HepG2 (cell line): ENCODE measurements at regions not wholly inside any gene's neighbourhood (a gene's known extent, or its start where the extent isn't known, plus 50 kb on each side); places are given as distances from the start of the nearest gene placed in this dataset.
A peak's percentile ranks its signal among the peaks of the same experiment; 100 is the strongest.

Experiments used
- ATAC-seq: fragments of 200-7000 bp; cut with Tn5 transposase; 3 replicates; pipeline ENCODE4 v1.9.1; 2020; ENCODE audit warnings: mild to moderate bottlenecking, moderate library complexity
- BruUV-seq: library from RNA; stranded (reverse); fragments of 400-500 nt; replicated peaks from 2 replicates; lab custom pipeline; 2021; lab: Mats Ljungman, UMichigan
- CTCF ChIA-PET: fragments of 300-600 bp; formaldehyde crosslinking; extraction: SDS; loops from one replicate; lab custom pipeline; 2021; ENCODE audit warnings: low total read pairs, inconsistent platforms, low intra/inter-chr PET ratio; lab: Yijun Ruan, JAX
- POLR2A ChIA-PET: fragments of 350-600 bp; sonication (Branson Sonifier 250); formaldehyde crosslinking; loops from one replicate; lab custom pipeline; 2020; ENCODE audit warnings: antibody characterized with exemption, inconsistent platforms; lab: Yijun Ruan, JAX
- DNase-seq: peaks from one replicate; pipeline ENCODE4 v3.0.0-alpha.2; 2015; ENCODE audit warnings: low spot score
- FAIRE-seq: peaks from 3 replicates; lab custom pipeline; 2011; peaks lifted over from hg19 to GRCh38; lab: Jason Lieb, UNC
- H2AFZ ChIP-seq: one replicate; pipeline ENCODE4 v1.6.1; 2011; ENCODE audit warnings: low read length, inconsistent platforms
- H3K27ac ChIP-seq: fragments of 300-600 bp; 3 replicates; pipeline ENCODE4 v1.8.0; 2011; ENCODE audit warnings: mixed run types, mild to moderate bottlenecking, mixed read lengths, low read length, inconsistent platforms; ENCODE audit not compliant: insufficient read depth; ENCODE audit errors: extremely low read length
- H3K27me3 ChIP-seq, 2 experiments: fragments of 200-600 bp in 1 of 2; 2 replicates in 1 of 2; 3 replicates in 1 of 2; pipeline versions ENCODE4 v1.6.0 to v1.8.0; 2011; ENCODE audit warnings: low read length in 2 of 2, mild to moderate bottlenecking in 2 of 2, moderate library complexity in 2 of 2, inconsistent platforms in 1 of 2; ENCODE audit not compliant: insufficient read depth in 2 of 2, control insufficient read depth in 1 of 2
- H3K36me3 ChIP-seq, 2 experiments: fragments of 200-600 bp in 1 of 2; replicated peaks in 1 of 2; 2 replicates in 1 of 2; 3 replicates in 1 of 2; pipeline versions ENCODE4 v1.5.1 to v1.8.0; 2011; ENCODE audit warnings: low read length in 2 of 2, inconsistent platforms in 1 of 2; ENCODE audit not compliant: insufficient read depth in 2 of 2, control insufficient read depth in 1 of 2
- H3K4me1 ChIP-seq: 2 replicates; pipeline ENCODE4 v1.5.1; 2012; ENCODE audit warnings: low read length, inconsistent platforms; ENCODE audit not compliant: insufficient read depth
- H3K4me2 ChIP-seq: 2 replicates; pipeline ENCODE4 v1.6.0; 2011; ENCODE audit warnings: low read depth, low read length, inconsistent platforms
- H3K4me3 ChIP-seq, 3 experiments: fragments of 200-600 bp in 1 of 3; sonication (generic), shearing (Covaris generic) in 1 of 3; replicated peaks in 1 of 3; 2 replicates each; pipeline ENCODE4 v1.5.1; 2011 to 2016; ENCODE audit warnings: low read length in 3 of 3, inconsistent platforms in 2 of 3, low read depth in 2 of 3, mild to moderate bottlenecking in 2 of 3, control low read depth in 1 of 3, mixed read lengths in 1 of 3; ENCODE audit not compliant: insufficient read depth in 1 of 3
- H3K79me2 ChIP-seq: one replicate; pipeline ENCODE4 v1.6.1; 2011; ENCODE audit warnings: low read length, inconsistent platforms; ENCODE audit not compliant: insufficient read depth
- H3K9ac ChIP-seq: 2 replicates; pipeline ENCODE4 v1.6.0; 2011; ENCODE audit warnings: mild to moderate bottlenecking, low read depth, low read length, inconsistent platforms; ENCODE audit not compliant: insufficient read depth
- H3K9me3 ChIP-seq: 2 replicates; pipeline ENCODE4 v1.5.1; 2012; ENCODE audit warnings: mild to moderate bottlenecking, low read length
- H4K20me1 ChIP-seq: 2 replicates; pipeline ENCODE4 v1.6.0; 2011; ENCODE audit warnings: inconsistent platforms, mild to moderate bottlenecking, low read length, moderate library complexity; ENCODE audit not compliant: insufficient read depth
- CTCF ChIP-seq: sonication (generic); formaldehyde crosslinking; IDR thresholded peaks from 2 replicates; pipeline ENCODE4 v1.5.0; 2020; ENCODE audit warnings: mild to moderate bottlenecking, missing genetic modification reagents, moderate library complexity
- GABPA ChIP-seq, 2 experiments: IDR thresholded peaks; 2 replicates each; pipeline ENCODE4 v1.6.1; 2011 to 2016; ENCODE audit warnings: low read depth in 2 of 2, low read length in 1 of 2, missing biosample characterization in 1 of 2, missing genetic modification characterization in 1 of 2
- MAZ ChIP-seq, 2 experiments: sonication (generic) in 1 of 2; formaldehyde crosslinking in 1 of 2; IDR thresholded peaks; 2 replicates each; pipeline versions ENCODE4 v1.5.0 to v1.6.1; 2012 to 2020; ENCODE audit warnings: low read depth in 2 of 2, mild to moderate bottlenecking in 2 of 2, borderline replicate concordance in 1 of 2, improper control_type of control experiment in 1 of 2, low read length in 1 of 2, missing genetic modification reagents in 1 of 2, moderate library complexity in 1 of 2
- MBNL3 ChIP-seq: fragments of 250-450 bp; sonication (Bioruptor Pico); conservative IDR thresholded peaks from 2 replicates; pipeline ENCODE4 v1.8.0; 2022; ENCODE audit warnings: mild to moderate bottlenecking, inconsistent platforms
- STAG1 ChIP-seq: sonication (generic); formaldehyde crosslinking; IDR thresholded peaks from 2 replicates; pipeline ENCODE4 v1.4.0; 2020; ENCODE audit warnings: missing genetic modification reagents
- TOPORS ChIP-seq: sonication (generic); formaldehyde crosslinking; IDR thresholded peaks from 2 replicates; pipeline ENCODE4 v1.8.0; 2023; ENCODE audit warnings: mild to moderate bottlenecking, missing genetic modification reagents
- ZBTB39 ChIP-seq: sonication (generic); formaldehyde crosslinking; IDR thresholded peaks from 2 replicates; pipeline ENCODE4 v1.5.0; 2020; ENCODE audit warnings: missing genetic modification reagents
- WGBS: methylation state at CpG from one replicate; pipeline ENCODE4 v1.1.6; 2017; ENCODE audit warnings: low lambda C conversion rate; 5-methylcytosine and 5-hydroxymethylcytosine counted together
- in situ Hi-C: cut with HindIII; loops from 2 replicates; pipeline ENCODE4 v1.10.0; 2017; ENCODE audit warnings: low pct_unique_long_range_greater_than_20kb; ENCODE audit not compliant: extremely low pct_ligation_motif_present
- intact Hi-C: fragments of 100-400 bp; cut with micrococcal nuclease; formaldehyde crosslinking; loops from one replicate; pipeline ENCODE4 v1.10.0; 2022; ENCODE audit not compliant: unreplicated experiment
- TF ChIP-seq, protein P1 (sequence below): sonication (generic); formaldehyde crosslinking; IDR thresholded peaks from 2 replicates; pipeline ENCODE4 v1.4.0; 2020; ENCODE audit warnings: mild to moderate bottlenecking, missing genetic modification reagents

DNA sequence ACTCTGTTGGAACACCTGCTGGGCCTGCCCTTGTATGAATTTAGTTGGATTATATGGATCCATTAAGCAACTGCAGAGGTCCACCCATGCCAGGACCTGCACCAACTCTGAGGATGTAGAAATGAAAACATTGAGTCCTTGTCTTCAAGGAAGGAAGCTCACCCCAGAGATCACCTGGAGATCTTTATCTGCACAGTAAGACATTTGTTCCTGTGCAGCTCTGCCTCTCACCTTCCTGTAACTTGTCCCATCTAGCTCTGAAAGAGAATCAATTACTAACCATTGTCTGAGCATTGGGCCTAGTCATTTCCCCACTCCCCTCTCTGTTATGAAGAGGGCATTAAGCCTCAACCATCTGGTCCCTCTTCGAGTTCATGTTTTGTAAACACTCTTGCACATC is 105.2 kb upstream of the YWHAQ start (continued):
- TF ChIP-seq, protein P1, sequence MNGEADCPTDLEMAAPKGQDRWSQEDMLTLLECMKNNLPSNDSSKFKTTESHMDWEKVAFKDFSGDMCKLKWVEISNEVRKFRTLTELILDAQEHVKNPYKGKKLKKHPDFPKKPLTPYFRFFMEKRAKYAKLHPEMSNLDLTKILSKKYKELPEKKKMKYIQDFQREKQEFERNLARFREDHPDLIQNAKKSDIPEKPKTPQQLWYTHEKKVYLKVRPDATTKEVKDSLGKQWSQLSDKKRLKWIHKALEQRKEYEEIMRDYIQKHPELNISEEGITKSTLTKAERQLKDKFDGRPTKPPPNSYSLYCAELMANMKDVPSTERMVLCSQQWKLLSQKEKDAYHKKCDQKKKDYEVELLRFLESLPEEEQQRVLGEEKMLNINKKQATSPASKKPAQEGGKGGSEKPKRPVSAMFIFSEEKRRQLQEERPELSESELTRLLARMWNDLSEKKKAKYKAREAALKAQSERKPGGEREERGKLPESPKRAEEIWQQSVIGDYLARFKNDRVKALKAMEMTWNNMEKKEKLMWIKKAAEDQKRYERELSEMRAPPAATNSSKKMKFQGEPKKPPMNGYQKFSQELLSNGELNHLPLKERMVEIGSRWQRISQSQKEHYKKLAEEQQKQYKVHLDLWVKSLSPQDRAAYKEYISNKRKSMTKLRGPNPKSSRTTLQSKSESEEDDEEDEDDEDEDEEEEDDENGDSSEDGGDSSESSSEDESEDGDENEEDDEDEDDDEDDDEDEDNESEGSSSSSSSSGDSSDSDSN (CRISPR knock-in tag): no peak
- TF ChIP-seq, all 625 proteins: peak for 0

DNA sequence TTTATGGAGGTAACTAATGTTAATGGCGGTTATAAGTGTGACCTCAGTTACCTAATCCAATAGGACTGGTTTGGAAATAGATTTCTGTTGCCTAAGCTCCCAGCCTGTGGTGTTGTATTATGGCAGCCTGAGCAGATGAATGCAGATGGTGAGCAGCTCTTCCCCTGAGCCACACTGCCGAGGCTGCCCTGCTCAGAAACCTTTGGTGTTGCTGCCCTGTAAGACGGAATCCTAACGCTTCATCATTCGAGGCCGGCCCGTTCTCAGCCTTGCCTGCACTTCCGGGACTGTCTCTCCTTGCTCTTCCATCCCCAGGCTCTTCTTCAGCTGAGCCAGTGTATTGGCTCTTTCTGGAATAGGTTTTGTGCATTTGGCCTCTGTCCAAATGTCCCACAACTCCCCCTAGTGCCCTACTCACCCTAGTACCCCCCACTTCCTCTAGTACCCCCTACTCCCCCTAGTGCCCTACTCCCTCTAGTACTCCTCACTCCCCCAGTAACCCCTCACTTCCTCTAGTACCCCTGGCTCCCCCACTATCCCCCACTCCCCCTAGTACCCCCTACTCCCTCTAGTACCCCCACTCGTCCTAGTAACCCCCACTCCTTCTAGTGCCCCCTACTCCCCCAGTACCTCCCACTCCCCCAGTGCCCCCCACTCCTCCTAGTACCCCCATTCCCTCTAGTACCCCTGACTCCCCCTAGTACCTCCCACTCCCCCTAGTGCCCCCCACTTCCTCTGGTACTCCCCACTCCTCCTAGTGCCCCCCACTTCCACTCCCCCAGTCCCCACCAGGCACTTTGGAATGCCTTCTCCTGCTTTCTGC is 106.0 kb upstream of the TAF1B start:
- no peak for TF ChIP-seq MBNL3 (CRISPR knock-in tag)
- TF ChIP-seq TOPORS (CRISPR knock-in tag): no peak
- peak; percentile 26; the same call in 1 of the 2 replicates for TF ChIP-seq CTCF (CRISPR knock-in tag)
- TF ChIP-seq ZBTB39: peak; percentile 86
- TF ChIP-seq GABPA (IDR thresholded peaks at IDR 0.05; ENCODE audit: low read depth, low read length): no peak
- TF ChIP-seq GABPA (CRISPR knock-in tag; IDR thresholded peaks at IDR 0.05; ENCODE audit: low read depth): 0 out of 2 replicates have a peak, but pooled peaks have one; percentile 11
- no peak for TF ChIP-seq MAZ (IDR thresholded peaks at IDR 0.05; ENCODE audit: borderline replicate concordance, low read depth, low read length)
- no peak for TF ChIP-seq MAZ (CRISPR knock-in tag; IDR thresholded peaks at IDR 0.05; ENCODE audit: low read depth)
- TF ChIP-seq STAG1: peak; percentile 13; the same call in 1 of the 2 replicates
- TF ChIP-seq, all 625 proteins: peak for 4
- FAIRE-seq (no peak), DNase-seq (peak; percentile 37), ATAC-seq (peak; percentile 64)
- BruUV-seq: no TSS peak
- H3K79me2 ChIP-seq: no peaks in the 10 kb centered on the region
- 23% methylated on average over 7 of the region's 9 CpGs for WGBS
- intact Hi-C loops: no loop called here
- ChIA-PET CTCF (no interaction called here), POLR2A (no interaction called here)
- no peak overlapping the region for H2AFZ ChIP-seq
- H4K20me1 ChIP-seq: no peaks in the 10 kb centered on the region
- peaks cover 5% of the 10 kb centered on the region; the same call in 1 of the 2 replicates for H3K4me1 ChIP-seq
- no peak overlapping the region for H3K27ac ChIP-seq
- no peaks in the 10 kb centered on the region for H3K9me3 ChIP-seq
- no peaks in the 10 kb centered on the region for H3K36me3 ChIP-seq
- H3K27me3 ChIP-seq: peaks cover 0 to 12% of the 10 kb centered on the region in 2 experiments; a peak in 1 of 5 replicates
- no peak overlapping the region for H3K4me2 ChIP-seq
- in situ Hi-C loops: no loop called here
- H3K9ac ChIP-seq: no peak overlapping the region
- H3K4me3 ChIP-seq: no peak overlapping the region
